HG03565 (cell line): ENCODE measurements at regions not wholly inside any gene's neighbourhood (a gene's known extent, or its start where the extent isn't known, plus 50 kb on each side); places are given as distances from the start of the nearest gene placed in this dataset.

ENCODE experiments used
- ATAC-seq: cut with Tn5 transposase; IDR thresholded peaks from one replicate; pipeline ENCODE4 v1.9.1; 2021; ENCODE audit warnings: mild to moderate bottlenecking, moderate library complexity; ENCODE audit not compliant: unreplicated experiment

- ATAC-seq, result no peak
These were observed 222.5 kb upstream of the DAPK1 start for GRCh38 chr9:87275047-87275725.

GRCh38 chr9:87276327-87276841 is 221.3 kb upstream of the DAPK1 start:
- ATAC-seq, result no peak

DNA sequence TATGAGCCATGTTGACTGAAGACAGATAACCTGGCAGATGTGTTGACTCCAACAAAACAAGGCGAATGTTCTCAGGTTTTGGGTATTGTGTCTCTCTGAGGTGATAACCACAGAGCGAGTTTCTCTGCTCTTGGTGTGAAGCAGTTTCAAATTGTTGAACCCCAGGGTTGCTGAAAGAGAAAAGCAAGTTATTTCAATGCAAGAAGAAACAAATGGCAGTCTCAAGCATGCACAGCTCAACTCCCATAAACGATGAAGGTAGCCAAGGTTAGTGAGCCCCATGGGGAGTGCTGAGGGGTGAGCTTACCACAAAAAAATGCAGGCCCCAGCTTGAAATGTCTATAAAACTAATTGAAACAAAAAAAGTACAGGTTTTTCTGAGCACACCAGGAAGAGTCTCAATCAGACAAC is 220.8 kb upstream of the DAPK1 start:
- ATAC-seq, result no peak

DNA sequence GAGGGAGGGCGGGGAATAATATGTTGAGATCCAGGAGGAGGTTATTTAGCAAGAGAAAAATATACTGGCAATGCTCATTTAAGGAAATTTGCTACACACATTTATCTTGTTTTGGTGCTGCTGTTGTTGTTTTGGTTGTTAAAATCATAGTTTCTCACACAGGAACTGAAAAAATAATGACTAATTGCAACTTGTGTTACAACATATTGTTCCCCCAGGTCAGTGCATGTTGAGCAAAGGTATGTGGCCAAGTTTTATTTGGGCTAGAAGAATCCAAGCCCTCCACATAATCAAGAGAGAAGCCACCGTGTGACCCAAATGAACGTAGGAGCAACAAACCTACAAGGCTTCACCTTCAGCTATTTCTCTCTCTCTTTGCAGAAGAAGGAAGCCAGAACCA is 220.3 kb upstream of the DAPK1 start:
- ATAC-seq, result no peak

DNA sequence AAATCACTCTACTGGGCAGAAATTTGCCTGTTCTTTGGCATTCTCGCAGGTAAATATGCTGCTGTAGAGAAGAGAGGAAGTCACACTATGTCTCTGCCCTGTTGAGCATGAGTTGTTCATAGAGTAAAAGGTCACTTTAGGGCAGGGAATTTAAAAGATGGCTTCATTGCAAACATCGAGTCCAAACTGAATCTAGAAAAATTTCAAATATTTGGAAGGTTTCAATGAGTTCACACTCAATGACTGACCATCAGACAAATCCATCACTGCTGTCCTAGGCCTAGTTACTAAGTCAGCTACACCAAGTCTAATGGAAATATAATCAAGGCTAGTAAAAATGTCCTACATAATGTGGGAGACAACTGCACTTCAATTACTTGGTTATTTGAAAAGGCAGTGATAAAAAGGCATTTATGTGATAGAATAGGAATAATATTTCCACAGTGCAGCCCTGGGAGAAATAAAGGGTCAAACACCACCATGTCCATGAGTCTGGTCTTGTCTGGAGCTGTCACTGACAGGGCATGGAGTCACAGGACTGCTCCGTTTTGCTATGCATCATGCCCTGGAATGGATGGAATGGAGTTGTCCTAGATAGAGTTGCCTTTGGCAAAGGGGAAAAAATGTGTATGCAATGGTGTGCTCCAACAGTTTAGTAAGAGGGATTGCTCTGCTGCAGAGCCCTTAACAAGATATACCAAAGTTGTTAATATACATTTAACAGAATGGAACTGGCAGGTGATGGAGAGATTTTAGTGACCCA is 218.5 kb upstream of the DAPK1 start:
- no peak for ATAC-seq

- ATAC-seq, result no peak
These were observed 217.2 kb upstream of the DAPK1 start for GRCh38 chr9:87280421-87280820.

DNA sequence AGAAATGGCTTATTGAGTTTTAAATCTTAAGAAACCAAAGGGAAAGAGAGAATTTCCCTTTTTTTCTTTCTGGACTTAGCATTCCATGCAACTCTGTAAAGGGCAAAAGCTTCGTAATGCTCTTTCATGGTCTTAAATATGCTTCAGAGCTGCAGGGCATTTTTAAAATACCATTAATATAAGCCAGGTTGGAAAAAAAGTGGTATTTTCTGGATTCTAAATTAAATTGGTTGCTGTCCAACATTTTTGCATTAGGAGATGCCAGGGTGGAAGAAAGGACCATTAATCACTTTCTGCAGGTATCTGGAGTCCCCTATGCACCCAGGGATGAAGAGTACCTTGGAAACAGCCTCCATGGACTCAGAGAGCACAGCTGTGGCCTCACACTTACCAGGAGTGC is 215.1 kb upstream of the DAPK1 start:
- no peak for ATAC-seq

DNA sequence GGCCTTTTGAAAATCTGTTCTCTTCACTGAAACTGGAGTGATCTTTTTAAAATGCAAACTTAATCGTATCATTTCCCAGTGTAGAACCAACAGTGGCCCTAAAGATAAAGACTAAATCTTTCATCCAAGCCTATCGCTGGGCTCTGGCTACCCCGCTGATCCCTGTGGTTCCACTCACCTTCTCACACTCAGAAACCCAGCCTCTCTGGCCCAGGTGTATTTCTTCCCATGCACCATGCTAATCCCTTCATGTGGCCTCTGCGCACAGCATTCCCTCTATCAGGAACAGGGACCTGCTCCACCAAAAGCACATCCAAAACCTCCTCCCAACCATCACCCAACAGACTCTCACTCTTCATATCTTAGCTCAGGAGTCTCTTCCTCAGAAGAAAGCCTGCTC is 214.1 kb upstream of the DAPK1 start:
- no peak for ATAC-seq

DNA sequence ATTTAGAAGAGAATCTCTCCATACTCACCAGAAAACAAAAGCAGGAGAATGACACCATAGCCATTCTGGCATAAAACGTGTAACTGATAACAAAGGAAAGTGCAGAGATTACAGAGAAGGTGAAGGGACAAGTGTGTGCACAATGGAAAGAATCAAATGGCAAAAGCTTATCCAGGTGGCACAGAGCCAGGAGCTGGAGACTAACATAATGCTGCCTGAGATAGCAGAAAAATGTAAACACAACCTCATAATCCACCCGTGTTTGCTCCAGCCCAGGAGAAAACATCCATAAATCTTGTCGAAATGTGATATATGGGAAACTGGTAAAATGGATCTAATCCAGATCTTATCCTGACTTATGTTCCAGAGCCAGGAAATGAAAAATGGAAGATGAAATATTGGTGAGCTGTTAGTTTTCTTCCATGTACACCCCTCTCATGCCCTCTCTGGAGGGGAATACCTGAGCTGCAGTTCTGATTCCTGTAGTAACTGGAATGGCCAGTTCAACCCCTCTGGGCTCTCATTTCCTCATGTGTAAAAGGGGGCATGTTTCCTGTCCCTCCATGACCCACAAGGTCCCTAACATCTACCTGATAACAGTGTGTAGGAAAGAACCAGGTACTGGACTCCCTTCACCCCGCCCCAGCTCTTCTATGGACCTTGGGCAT is 212.3 kb upstream of the DAPK1 start:
- ATAC-seq, result no peak

- no peak for ATAC-seq
These were observed 211.2 kb upstream of the DAPK1 start for GRCh38 chr9:87286506-87286905.

DNA sequence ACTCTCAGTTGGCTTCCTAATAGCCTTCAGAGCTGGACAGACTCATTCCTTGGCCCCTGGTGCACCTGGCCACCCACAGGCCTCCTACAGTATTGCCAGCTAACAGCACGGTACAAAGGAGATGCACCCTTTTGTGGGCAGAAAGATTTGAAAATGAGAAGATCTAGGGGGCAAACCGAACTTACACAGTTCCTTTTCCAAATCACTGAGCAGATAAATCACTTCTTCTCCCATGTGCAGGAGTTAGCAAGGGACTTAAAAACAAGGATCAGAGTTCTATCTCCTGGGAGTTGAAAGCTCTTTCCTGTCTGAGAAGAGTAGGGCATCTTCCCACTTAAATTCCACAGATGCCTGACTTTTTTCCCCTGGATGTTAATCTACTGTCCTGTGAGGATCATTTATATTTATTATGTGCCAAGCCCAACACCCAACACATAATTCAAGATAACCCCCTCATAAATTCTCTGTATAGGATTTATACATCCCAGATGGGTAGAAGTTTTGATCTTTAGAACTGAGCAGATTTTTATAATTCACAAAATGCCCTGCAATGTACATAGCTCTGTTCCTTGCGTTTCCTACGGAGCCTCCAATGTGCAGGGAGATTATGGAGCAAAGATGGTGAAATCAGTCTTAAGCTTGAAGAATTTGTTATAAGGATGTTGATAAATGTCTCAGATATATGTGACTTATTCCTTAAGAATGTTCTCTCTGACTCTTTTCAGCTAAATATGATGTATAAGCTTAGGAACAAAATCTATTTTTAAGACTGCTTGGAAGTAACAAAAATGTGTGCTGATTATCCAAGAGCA is 207.2 kb upstream of the DAPK1 start:
- ATAC-seq, result no peak

- ATAC-seq, result no peak
These were observed 205.0 kb upstream of the DAPK1 start for GRCh38 chr9:87292449-87293191.

DNA sequence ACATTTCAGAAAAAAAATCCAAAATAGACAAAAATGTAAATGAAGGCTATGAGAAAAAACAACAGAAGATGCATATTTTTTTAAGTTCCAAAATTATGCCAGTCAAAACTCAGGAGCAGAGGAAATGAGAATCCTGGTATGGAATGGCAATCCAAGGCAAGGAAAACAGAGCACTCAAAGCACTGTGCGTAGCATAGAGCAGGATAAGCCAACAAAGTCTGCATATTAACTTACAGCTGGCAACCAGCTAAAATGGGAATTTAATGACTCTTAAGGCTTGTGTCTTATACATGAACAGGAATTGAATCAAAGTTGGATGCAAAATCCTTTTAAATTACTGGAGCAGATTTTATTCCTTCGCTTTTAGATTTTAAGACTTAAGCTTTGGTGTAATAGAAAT is 203.5 kb upstream of the DAPK1 start:
- no peak for ATAC-seq

- ATAC-seq, result no peak
These were observed 196.8 kb upstream of the DAPK1 start for GRCh38 chr9:87300915-87301314.

DNA sequence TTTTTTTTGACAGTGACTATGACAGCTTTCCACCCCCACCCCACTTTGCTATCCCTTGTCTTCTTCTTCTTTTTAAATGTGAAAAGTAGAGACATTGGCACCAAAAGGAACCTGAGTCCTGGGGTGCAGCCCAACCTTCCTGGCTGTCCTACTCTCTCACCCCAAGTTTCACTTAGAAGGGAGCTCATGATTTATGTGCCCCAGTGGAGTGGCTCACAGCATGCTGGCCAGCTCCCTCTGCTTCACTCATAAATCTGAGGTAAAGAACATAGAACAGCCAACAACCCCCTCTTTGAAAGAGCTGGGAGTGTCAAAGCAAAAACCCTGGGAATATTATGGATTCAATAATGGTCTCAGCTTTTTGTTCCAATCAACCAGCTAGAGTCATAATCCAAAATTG is 196.3 kb upstream of the DAPK1 start:
- ATAC-seq, result no peak

DNA sequence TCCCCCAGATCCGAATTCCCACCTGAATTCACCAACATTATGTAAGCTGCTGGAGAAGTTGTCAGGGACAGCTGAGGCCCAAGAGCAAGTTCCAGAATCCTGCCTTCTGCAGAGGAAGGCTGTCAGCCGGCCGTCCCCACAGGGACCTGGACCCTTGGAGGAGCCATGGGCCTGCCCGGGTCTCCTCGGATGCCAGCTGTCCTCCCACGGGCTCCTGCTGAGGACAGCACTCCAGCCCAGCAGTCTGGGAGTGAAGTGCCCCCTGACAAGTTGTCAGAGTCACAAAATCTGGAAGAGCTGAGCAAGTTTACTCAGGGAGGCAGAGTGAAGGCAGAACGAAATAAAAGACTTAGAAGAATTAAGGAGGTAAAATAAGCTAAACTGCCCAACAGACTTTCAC is 192.5 kb upstream of the DAPK1 start:
- ATAC-seq, result no peak

- ATAC-seq, result no peak
These were observed 191.7 kb upstream of the DAPK1 start for GRCh38 chr9:87306006-87306405.

GRCh38 chr9:87307848-87308247 is 189.8 kb upstream of the DAPK1 start:
- no peak for ATAC-seq

DNA sequence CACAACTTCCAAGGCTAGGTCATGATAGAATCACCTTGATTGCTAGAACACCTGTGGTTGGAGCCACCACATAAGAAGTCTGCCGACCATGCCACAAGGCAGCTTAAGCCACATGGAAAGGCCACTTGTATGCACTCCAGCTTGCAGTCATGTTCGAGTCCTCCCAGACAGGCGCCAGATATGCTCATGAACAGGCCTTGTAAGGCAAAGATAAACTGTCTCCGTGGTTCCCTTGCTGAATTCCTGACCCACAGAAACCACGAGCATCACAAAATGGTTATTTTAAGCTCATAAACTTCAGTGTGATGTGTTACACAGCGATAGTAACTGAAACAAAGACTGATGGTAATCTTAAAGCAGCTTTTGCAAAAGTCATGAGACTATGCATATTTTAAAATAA is 188.4 kb upstream of the DAPK1 start:
- ATAC-seq, result no peak

- ATAC-seq, result no peak
These were observed 186.7 kb upstream of the DAPK1 start for GRCh38 chr9:87310827-87311523.
